ENCODE measurements at regions not wholly inside any gene's neighbourhood (a gene's known extent, or its start where the extent isn't known, plus 50 kb on each side); places are given as distances from the start of the nearest gene placed in this dataset.

GRCh38 chr20:51238675-51239305, 215.9 kb upstream of the KCNG1 start:
- Mint-ChIP-seq H3K36me3 (ENCODE audit: low read depth) (no peaks in the 10 kb centered on the region), H3K27ac (no peak overlapping the region), H3K9me3 (peaks cover 9% of the 10 kb centered on the region), H3K4me3 (no peak overlapping the region), H3K27me3 (peaks cover 22% of the 10 kb centered on the region), H3K4me1 (ENCODE audit: low read depth) (no peaks in the 10 kb centered on the region)
- ChIA-PET POLR2A (no interaction called here), CTCF (no interaction called here)
- ATAC-seq (no peak), DNase-seq (no peak)
- intact Hi-C loops (cut with micrococcal nuclease) = no loop called here
- no peak for TF ChIP-seq CTCF (IDR thresholded peaks at IDR 0.05)

GRCh38 chr20:51237791-51238190, 214.9 kb upstream of the KCNG1 start:
- intact Hi-C loops (cut with micrococcal nuclease) = no loop called here
- ATAC-seq = no peak
- ChIA-PET POLR2A (no interaction called here), CTCF (interaction anchor here (0.8 kb wide), 1 partner anchor 250 kb away, joined by 3 read pairs; no protein-coding TSS in a partner anchor)
- no peak overlapping the region for H3K4me3 Mint-ChIP-seq
- no peak for TF ChIP-seq CTCF (IDR thresholded peaks at IDR 0.05)
- peaks cover 20% of the 10 kb centered on the region for H3K27me3 Mint-ChIP-seq
- peaks cover 6% of the 10 kb centered on the region for H3K9me3 Mint-ChIP-seq
- H3K27ac Mint-ChIP-seq = no peak overlapping the region
- DNase-seq = no peak
- H3K36me3 Mint-ChIP-seq (ENCODE audit: low read depth) = no peaks in the 10 kb centered on the region
- H3K4me1 Mint-ChIP-seq (ENCODE audit: low read depth) = no peaks in the 10 kb centered on the region

- H3K27ac Mint-ChIP-seq = no peak overlapping the region
- ATAC-seq (no peak), DNase-seq (no peak)
- POLR2A ChIA-PET = no interaction called here
- no peaks in the 10 kb centered on the region for H3K4me1 Mint-ChIP-seq (ENCODE audit: low read depth)
- CTCF ChIA-PET = interaction anchor here (0.8 to 1.4 kb wide), 2 partner anchors 13 to 250 kb away, joined by 3 read pairs; no protein-coding TSS in a partner anchor
- H3K9me3 Mint-ChIP-seq = peaks cover 3% of the 10 kb centered on the region
- H3K4me3 Mint-ChIP-seq = no peak overlapping the region
- H3K27me3 Mint-ChIP-seq = peaks cover 19% of the 10 kb centered on the region
- TF ChIP-seq CTCF (IDR thresholded peaks at IDR 0.05) = no peak
- no peaks in the 10 kb centered on the region for H3K36me3 Mint-ChIP-seq (ENCODE audit: low read depth)
- intact Hi-C loops (cut with micrococcal nuclease) = no loop called here
Observed at GRCh38 chr20:51237278-51237677, 214.4 kb upstream of the KCNG1 start.

GRCh38 chr20:51236421-51236820, 213.5 kb upstream of the KCNG1 start:
- DNase-seq = no peak
- Mint-ChIP-seq H3K4me1 (ENCODE audit: low read depth) (no peaks in the 10 kb centered on the region), H3K27ac (no peak overlapping the region), H3K27me3 (peaks cover 16% of the 10 kb centered on the region), H3K4me3 (no peak overlapping the region), H3K36me3 (ENCODE audit: low read depth) (no peaks in the 10 kb centered on the region), H3K9me3 (no peaks in the 10 kb centered on the region)
- intact Hi-C loops (cut with micrococcal nuclease) = no loop called here
- ChIA-PET POLR2A (no interaction called here), CTCF (interaction anchor here (1.4 kb wide), 1 partner anchor 12 kb away, joined by 3 read pairs; no protein-coding TSS in a partner anchor)
- no peak for TF ChIP-seq CTCF (IDR thresholded peaks at IDR 0.05)
- ATAC-seq = no peak

- Mint-ChIP-seq H3K27me3 (peaks cover 10% of the 10 kb centered on the region), H3K9me3 (no peaks in the 10 kb centered on the region), H3K36me3 (ENCODE audit: low read depth) (no peaks in the 10 kb centered on the region), H3K4me1 (ENCODE audit: low read depth) (no peaks in the 10 kb centered on the region), H3K4me3 (no peak overlapping the region), H3K27ac (no peak overlapping the region)
- intact Hi-C loops (cut with micrococcal nuclease) = no loop called here
- CTCF ChIA-PET = no interaction called here
- POLR2A ChIA-PET = no interaction called here
- no peak for ATAC-seq
- TF ChIP-seq CTCF (IDR thresholded peaks at IDR 0.05) = no peak
- no peak for DNase-seq
Observed at GRCh38 chr20:51233345-51233744, 210.4 kb upstream of the KCNG1 start.

Measured in activated CD8-positive, alpha-beta T cell treated with anti-CD3 and anti-CD28 coated beads for 36 hours (primary cell).